Activated CD4-positive, alpha-beta T cell treated with anti-CD3 and anti-CD28 coated beads, Interleukin-2, amount 50 U/mL, for 48 hours (primary cell): ENCODE measurements at regions not wholly inside any gene's neighbourhood (a gene's known extent, or its start where the extent isn't known, plus 50 kb on each side); places are given as distances from the start of the nearest gene placed in this dataset.
"Not testable (repeated sequence)": the region's sequence is repeated elsewhere in the genome, so short reads cannot be mapped to it uniquely, and the experiment has no call there.

Source experiments
- DNase-seq, 2 experiments: peaks; one replicate each; pipeline ENCODE4 v3.0.0-alpha.2; 2020

GRCh38 chr3:144477593-144477992, 506.0 kb downstream of the DIPK2A start:
- DNase-seq: no peak

DNA sequence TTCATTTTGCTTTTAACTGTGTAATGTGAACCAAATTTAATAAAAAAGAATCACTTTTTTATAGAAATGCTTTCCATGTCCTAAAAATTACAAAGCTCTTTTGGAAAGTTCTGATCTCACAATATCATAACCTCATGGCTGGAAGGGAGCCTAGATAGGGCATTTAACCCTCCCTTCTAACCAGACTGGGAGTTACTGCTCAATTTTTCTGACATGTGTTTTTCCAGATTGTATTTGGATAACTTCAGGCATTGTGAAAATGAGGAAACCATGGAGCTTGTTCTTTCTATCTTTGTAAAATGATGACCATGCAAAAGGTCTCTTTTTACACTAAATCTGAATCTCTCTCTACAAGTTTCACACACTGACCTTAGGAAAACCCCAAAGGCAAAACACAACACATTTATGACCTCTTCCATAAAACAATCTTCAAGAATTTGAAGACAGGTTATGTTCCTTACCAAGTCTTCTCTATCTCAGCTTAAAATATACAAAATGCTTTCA, 508.8 kb downstream of the DIPK2A start:
- DNase-seq: no peak

DNA sequence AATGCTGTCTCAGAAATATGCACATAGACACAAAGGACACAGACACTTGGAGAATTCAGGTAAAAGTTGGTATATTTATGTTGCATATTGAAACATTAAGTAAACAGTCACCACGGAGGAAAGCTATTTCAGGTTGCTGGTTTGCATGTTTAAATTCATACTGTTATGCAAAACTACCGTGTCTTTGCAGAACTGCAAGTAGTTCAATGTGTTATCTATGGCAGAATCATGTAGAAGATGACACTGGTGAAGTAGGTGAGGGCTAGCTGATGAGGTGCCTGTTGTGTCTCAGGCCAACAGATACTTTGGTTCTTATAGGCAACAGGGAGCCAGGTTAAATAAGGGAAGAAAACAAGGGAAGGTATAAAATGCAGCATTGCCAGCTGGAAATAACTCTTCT, 511.3 kb downstream of the DIPK2A start:
- DNase-seq: no peak

- no peak for DNase-seq
Observed at GRCh38 chr3:144487011-144487410, 515.4 kb downstream of the DIPK2A start.

- no peak for DNase-seq
Observed at GRCh38 chr3:144488927-144489326, 517.3 kb downstream of the DIPK2A start.

- DNase-seq: no peak
Observed at GRCh38 chr3:144491333-144491732, 519.7 kb downstream of the DIPK2A start.

DNA sequence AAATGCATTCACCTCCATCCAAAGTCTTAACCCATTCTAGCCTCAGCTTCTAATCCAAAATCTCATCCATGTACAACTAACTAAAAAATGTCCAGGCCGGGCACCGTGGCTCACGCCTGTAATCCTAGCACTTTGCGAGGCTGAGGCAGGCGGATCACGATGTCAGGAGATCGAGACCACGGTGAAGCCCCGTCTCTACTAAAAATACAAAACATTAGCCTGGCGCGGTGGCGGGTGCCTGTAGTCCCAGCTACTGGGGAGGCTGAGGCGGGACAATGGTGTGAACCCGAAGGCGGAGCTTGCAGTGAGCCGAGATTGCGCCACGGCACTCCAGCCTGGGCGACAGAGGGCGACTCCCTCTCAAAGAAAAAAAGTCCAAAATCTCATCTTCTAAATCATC, 523.0 kb downstream of the DIPK2A start:
- DNase-seq: not testable (repeated sequence)

DNA sequence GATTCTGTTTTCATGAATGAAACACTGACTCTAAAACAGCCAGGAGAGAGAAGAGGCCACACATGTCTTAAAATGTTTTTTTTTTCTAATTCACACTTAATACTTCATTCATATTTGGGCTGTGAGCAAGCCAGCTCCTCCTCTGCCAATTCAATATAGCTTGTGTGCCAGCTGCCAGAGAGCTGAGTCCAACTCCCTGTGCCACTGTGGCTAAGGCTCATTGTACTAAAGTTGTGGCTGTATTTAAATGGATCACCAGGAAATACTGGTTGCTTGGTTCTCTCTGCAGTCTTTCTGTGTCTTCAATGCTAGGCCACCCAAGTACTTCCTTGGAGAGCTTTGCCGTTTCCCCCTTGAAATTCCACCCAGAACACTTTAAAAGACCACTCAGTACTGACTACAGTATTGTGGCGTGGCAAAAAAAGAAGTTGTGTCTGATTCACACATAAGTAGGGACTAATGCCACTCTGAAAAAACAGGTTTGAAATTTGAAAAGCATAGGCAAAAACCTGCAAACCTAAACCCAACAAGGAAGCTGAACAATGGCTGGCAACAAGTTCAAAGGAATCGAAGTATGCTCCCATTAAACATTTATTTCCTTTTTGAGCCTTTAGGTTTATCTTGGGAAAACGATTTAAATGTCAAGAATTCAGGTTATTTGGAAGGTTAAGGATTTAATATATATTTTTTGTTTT, 524.7 kb downstream of the DIPK2A start:
- DNase-seq: no peak

- no peak for DNase-seq
Observed at GRCh38 chr3:144497452-144497851, 525.8 kb downstream of the DIPK2A start.

- DNase-seq: no peak
Observed at GRCh38 chr3:144499001-144499930, 527.6 kb downstream of the DIPK2A start.

GRCh38 chr3:144501467-144501866, 529.8 kb downstream of the DIPK2A start:
- no peak for DNase-seq

DNA sequence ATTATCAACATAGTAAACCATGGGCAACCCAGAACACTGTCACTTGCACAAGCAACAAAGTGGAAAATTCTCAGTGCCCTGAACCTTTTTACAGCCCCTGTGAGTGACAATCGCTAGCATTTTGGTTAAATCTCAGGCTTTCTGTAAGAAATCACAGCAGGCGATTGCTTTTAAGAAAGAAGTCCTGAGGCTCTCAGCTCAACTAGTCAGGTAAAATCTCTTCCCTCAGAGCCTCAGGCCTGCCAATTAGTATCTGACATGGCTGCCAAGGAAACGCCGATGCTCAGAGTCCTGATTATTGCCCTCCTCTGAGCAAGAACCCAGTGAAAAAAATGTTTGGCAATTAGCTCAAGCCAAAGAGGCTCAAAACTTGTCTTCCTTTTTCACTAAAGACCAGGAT, 530.8 kb downstream of the DIPK2A start:
- no peak for DNase-seq

DNA sequence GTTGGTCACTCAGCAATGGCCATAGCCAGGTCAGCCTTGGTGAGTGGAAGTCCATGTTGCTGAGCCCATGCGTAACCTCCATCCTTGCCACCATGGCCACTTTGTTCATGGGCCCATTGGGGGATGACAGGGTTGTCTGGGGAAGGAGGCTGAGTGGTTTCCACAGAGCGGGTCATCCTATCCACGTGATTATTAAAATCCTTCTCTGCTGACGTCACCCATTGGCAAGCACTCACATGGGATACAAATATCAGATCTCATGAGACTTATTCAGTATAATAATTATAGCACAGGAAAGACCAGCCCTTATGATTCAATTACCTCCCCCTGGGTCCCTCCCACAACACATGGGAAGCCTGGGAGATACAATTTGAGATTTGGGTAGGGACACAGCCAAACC, 534.8 kb downstream of the DIPK2A start:
- DNase-seq: not testable (repeated sequence)

DNA sequence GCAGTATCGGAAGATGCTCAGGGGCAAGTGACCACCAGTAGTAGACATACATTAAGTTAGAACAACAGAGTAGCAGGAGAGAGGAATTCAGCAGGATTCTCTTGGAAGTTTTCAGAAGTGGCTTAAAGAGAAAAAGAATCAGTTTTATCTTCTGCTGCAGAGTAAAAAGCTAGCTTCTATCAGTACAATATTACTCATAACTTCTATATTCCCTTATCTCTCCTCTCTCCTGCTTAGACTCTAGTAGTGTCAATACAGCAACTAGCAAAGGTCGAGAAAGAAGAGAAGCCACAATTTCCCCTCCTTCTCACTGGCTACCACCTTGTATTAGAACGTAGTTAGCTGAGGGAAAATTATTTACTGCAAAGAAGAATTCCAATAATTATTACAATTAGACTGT, 539.7 kb downstream of the DIPK2A start:
- DNase-seq: no peak

DNA sequence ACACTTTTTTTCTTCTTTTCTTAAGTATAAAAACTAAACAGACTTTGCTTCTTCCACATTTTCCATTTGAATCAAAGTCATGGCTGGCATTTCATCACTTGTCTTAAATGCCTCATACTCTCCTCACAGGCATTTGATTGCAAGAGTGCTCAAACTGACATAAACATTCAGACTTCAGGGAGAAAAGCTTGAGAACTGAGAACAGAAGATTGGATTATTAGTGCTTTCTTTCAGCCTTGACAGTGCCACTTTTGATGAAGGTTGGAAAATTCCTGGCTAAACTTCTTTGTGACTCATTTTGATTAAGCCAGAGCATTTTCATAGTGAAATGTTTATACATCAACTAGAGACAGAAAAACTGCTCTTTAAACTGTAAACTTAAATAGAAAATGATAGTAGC, 544.4 kb downstream of the DIPK2A start:
- DNase-seq: no peak

DNA sequence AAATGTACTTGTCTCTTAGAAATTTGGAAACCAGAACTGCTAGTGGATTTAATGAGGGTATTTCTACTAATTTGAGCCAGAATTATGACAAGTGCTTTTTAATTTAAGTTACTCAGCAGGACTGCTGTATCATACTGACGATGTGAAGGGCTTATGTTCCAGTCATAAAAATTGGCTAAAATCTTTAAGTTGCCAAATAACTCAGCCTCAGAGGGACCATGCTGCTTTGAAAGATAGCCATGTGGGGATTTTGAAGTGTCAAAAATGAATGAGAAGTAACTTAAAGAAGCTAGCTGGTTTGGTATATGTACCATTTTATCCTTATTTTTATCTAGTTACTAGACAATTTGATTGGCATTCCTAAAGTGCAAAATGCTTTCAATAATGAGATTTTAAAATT, 545.0 kb downstream of the DIPK2A start:
- no peak for DNase-seq

- no peak for DNase-seq
Observed at GRCh38 chr3:144521131-144521530, 549.5 kb downstream of the DIPK2A start.

DNA sequence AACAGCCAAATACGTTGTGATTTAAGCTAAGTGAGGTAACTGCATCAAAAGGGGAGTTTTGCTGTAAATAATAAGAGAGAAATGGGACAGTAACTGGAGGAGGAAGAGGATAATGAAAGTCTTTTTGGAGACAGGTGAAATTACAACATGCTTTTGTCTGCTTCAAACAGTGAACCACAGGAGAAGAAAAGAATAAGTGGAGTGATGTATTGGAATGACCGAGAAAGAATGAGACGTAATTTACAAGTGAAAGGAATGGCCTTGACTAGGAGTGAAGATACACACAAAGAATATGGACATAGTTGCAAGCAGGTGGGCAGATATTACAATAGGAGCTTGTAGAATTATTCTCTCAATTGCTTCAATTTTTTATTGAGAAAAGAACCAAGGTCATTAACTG, 550.8 kb downstream of the DIPK2A start:
- DNase-seq: no peak

GRCh38 chr3:144523396-144523795, 551.8 kb downstream of the DIPK2A start:
- DNase-seq: no peak

GRCh38 chr3:144524531-144524930, 552.9 kb downstream of the DIPK2A start:
- DNase-seq: no peak

GRCh38 chr3:144529566-144529965, 557.9 kb downstream of the DIPK2A start:
- DNase-seq: no peak

DNA sequence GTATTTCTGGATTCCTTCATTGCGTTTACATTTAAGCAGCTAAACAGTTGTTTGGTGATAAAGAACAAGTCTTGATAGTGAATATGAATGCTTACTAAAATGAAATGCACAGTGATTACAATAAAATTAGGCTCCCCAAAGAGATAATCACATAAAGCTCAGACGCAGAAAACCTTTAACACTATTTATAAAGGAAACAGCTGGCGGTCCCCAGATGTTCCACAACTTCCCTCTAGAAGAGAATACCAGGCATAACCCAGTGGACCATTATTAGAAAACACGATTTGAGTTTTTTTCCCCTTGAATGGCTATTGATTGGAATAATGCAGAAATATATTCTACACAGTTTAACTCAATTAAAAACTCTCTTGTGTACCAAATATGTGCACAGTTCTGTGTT, 573.2 kb downstream of the DIPK2A start:
- DNase-seq: no peak

DNA sequence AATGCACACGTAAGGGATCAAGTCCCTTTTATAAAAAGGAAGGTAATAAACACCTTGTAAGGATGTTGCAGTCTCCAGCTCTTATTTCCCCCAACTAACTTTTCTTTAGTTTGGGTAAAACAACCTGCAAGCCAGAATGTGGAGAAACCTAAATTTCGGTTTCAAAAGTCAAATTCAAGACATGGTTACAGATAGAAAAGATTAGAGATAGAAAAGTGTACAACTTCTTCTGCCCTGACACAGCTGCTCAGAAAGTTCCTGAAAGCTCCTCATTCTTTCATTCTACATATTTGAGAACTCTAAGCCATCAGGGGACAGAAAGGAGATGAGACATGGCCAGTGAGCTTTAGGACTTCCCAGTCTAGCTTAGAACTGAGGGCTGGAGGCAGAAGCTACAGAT, 574.9 kb downstream of the DIPK2A start:
- DNase-seq: no peak

GRCh38 chr3:144548346-144548745, 576.7 kb downstream of the DIPK2A start:
- no peak for DNase-seq
